HepG2 (cell line): ENCODE measurements at regions not wholly inside any gene's neighbourhood (a gene's known extent, or its start where the extent isn't known, plus 50 kb on each side); places are given as distances from the start of the nearest gene placed in this dataset.

ENCODE experiments used
- ATAC-seq: fragments of 200-7000 bp; cut with Tn5 transposase; 3 replicates; pipeline ENCODE4 v1.9.1; 2020; ENCODE audit warnings: mild to moderate bottlenecking, moderate library complexity
- BruUV-seq: library from RNA; stranded (reverse); fragments of 400-500 nt; replicated peaks from 2 replicates; lab custom pipeline; 2021; lab: Mats Ljungman, UMichigan
- CTCF ChIA-PET: fragments of 300-600 bp; formaldehyde crosslinking; extraction: SDS; loops from one replicate; lab custom pipeline; 2021; ENCODE audit warnings: low total read pairs, inconsistent platforms, low intra/inter-chr PET ratio; lab: Yijun Ruan, JAX
- POLR2A ChIA-PET: fragments of 350-600 bp; sonication (Branson Sonifier 250); formaldehyde crosslinking; loops from one replicate; lab custom pipeline; 2020; ENCODE audit warnings: antibody characterized with exemption, inconsistent platforms; lab: Yijun Ruan, JAX
- DNase-seq: peaks from one replicate; pipeline ENCODE4 v3.0.0-alpha.2; 2015; ENCODE audit warnings: low spot score
- FAIRE-seq: peaks from 3 replicates; lab custom pipeline; 2011; peaks lifted over from hg19 to GRCh38; lab: Jason Lieb, UNC
- H2AFZ ChIP-seq: one replicate; pipeline ENCODE4 v1.6.1; 2011; ENCODE audit warnings: low read length, inconsistent platforms
- H3K27ac ChIP-seq: fragments of 300-600 bp; 3 replicates; pipeline ENCODE4 v1.8.0; 2011; ENCODE audit warnings: mixed run types, mild to moderate bottlenecking, mixed read lengths, low read length, inconsistent platforms; ENCODE audit not compliant: insufficient read depth; ENCODE audit errors: extremely low read length
- H3K27me3 ChIP-seq, 2 experiments: fragments of 200-600 bp in 1 of 2; 2 replicates in 1 of 2; 3 replicates in 1 of 2; pipeline versions ENCODE4 v1.6.0 to v1.8.0; 2011; ENCODE audit warnings: low read length in 2 of 2, mild to moderate bottlenecking in 2 of 2, moderate library complexity in 2 of 2, inconsistent platforms in 1 of 2; ENCODE audit not compliant: insufficient read depth in 2 of 2, control insufficient read depth in 1 of 2
- H3K36me3 ChIP-seq, 2 experiments: fragments of 200-600 bp in 1 of 2; replicated peaks in 1 of 2; 2 replicates in 1 of 2; 3 replicates in 1 of 2; pipeline versions ENCODE4 v1.5.1 to v1.8.0; 2011; ENCODE audit warnings: low read length in 2 of 2, inconsistent platforms in 1 of 2; ENCODE audit not compliant: insufficient read depth in 2 of 2, control insufficient read depth in 1 of 2
- H3K4me1 ChIP-seq: 2 replicates; pipeline ENCODE4 v1.5.1; 2012; ENCODE audit warnings: low read length, inconsistent platforms; ENCODE audit not compliant: insufficient read depth
- H3K4me2 ChIP-seq: 2 replicates; pipeline ENCODE4 v1.6.0; 2011; ENCODE audit warnings: low read depth, low read length, inconsistent platforms
- H3K4me3 ChIP-seq, 3 experiments: fragments of 200-600 bp in 1 of 3; sonication (generic), shearing (Covaris generic) in 1 of 3; replicated peaks in 1 of 3; 2 replicates each; pipeline ENCODE4 v1.5.1; 2011 to 2016; ENCODE audit warnings: low read length in 3 of 3, inconsistent platforms in 2 of 3, low read depth in 2 of 3, mild to moderate bottlenecking in 2 of 3, control low read depth in 1 of 3, mixed read lengths in 1 of 3; ENCODE audit not compliant: insufficient read depth in 1 of 3
- H3K79me2 ChIP-seq: one replicate; pipeline ENCODE4 v1.6.1; 2011; ENCODE audit warnings: low read length, inconsistent platforms; ENCODE audit not compliant: insufficient read depth
- H3K9ac ChIP-seq: 2 replicates; pipeline ENCODE4 v1.6.0; 2011; ENCODE audit warnings: mild to moderate bottlenecking, low read depth, low read length, inconsistent platforms; ENCODE audit not compliant: insufficient read depth
- H3K9me3 ChIP-seq: 2 replicates; pipeline ENCODE4 v1.5.1; 2012; ENCODE audit warnings: mild to moderate bottlenecking, low read length
- H4K20me1 ChIP-seq: 2 replicates; pipeline ENCODE4 v1.6.0; 2011; ENCODE audit warnings: inconsistent platforms, mild to moderate bottlenecking, low read length, moderate library complexity; ENCODE audit not compliant: insufficient read depth
- AHR ChIP-seq: IDR thresholded peaks from 2 replicates; pipeline ENCODE4 v1.6.1; 2018; ENCODE audit warnings: missing genetic modification reagents, missing compliant biosample characterization
- ATM ChIP-seq: fragments of 450-650 bp; IDR thresholded peaks from 2 replicates; pipeline ENCODE4 v1.7.1; 2017; ENCODE audit warnings: mild to moderate bottlenecking, borderline replicate concordance
- GFI1 ChIP-seq: sonication (generic); formaldehyde crosslinking; IDR thresholded peaks from 2 replicates; pipeline ENCODE4 v1.5.0; 2020; ENCODE audit warnings: missing genetic modification reagents, mild to moderate bottlenecking, borderline replicate concordance
- MED1 ChIP-seq: sonication (generic); formaldehyde crosslinking; IDR thresholded peaks from 2 replicates; pipeline ENCODE4 v1.4.0; 2020; ENCODE audit warnings: missing genetic modification reagents
- SIX1 ChIP-seq: sonication (generic); formaldehyde crosslinking; IDR thresholded peaks from 2 replicates; pipeline ENCODE4 v1.4.0; 2020; ENCODE audit warnings: missing genetic modification reagents, borderline replicate concordance
- U2AF2 ChIP-seq: fragments of 200-400 bp; formaldehyde crosslinking; IDR thresholded peaks from 2 replicates; pipeline ENCODE4 v1.6.1; 2017; ENCODE audit warnings: low read depth, mild to moderate bottlenecking, low read length
- ZNF224 ChIP-seq: sonication (generic); formaldehyde crosslinking; IDR thresholded peaks from 2 replicates; pipeline ENCODE4 v1.5.0; 2020; ENCODE audit warnings: mild to moderate bottlenecking, missing genetic modification reagents
- ZNF570 ChIP-seq: sonication (generic); formaldehyde crosslinking; IDR thresholded peaks from 2 replicates; pipeline ENCODE4 v1.4.0; 2020; ENCODE audit warnings: mild to moderate bottlenecking, missing genetic modification reagents, borderline replicate concordance
- ZNF629 ChIP-seq: sonication (generic); formaldehyde crosslinking; conservative IDR thresholded peaks from 2 replicates; pipeline ENCODE4 v1.5.0; 2020; ENCODE audit warnings: missing genetic modification reagents
- WGBS: methylation state at CpG from one replicate; pipeline ENCODE4 v1.1.6; 2017; ENCODE audit warnings: low lambda C conversion rate; 5-methylcytosine and 5-hydroxymethylcytosine counted together
- in situ Hi-C: cut with HindIII; loops from 2 replicates; pipeline ENCODE4 v1.10.0; 2017; ENCODE audit warnings: low pct_unique_long_range_greater_than_20kb; ENCODE audit not compliant: extremely low pct_ligation_motif_present
- intact Hi-C: fragments of 100-400 bp; cut with micrococcal nuclease; formaldehyde crosslinking; loops from one replicate; pipeline ENCODE4 v1.10.0; 2022; ENCODE audit not compliant: unreplicated experiment
- TF ChIP-seq, protein P1 (sequence below): sonication (generic); formaldehyde crosslinking; IDR thresholded peaks from 2 replicates; pipeline ENCODE4 v1.4.0; 2020; ENCODE audit warnings: missing genetic modification reagents, borderline replicate concordance
- TF ChIP-seq, protein P2 (sequence below): IDR thresholded peaks from 2 replicates; pipeline ENCODE4 v1.6.1; 2016; ENCODE audit warnings: missing genetic modification reagents, missing compliant biosample characterization
- TF ChIP-seq, protein P3 (sequence below): sonication (generic); formaldehyde crosslinking; conservative IDR thresholded peaks from 2 replicates; pipeline ENCODE4 v1.8.0; 2022; ENCODE audit warnings: missing genetic modification reagents
- TF ChIP-seq, protein P4 (sequence below): sonication (generic); formaldehyde crosslinking; conservative IDR thresholded peaks from 2 replicates; pipeline ENCODE4 v1.4.0; 2020; ENCODE audit warnings: missing genetic modification reagents

DNA sequence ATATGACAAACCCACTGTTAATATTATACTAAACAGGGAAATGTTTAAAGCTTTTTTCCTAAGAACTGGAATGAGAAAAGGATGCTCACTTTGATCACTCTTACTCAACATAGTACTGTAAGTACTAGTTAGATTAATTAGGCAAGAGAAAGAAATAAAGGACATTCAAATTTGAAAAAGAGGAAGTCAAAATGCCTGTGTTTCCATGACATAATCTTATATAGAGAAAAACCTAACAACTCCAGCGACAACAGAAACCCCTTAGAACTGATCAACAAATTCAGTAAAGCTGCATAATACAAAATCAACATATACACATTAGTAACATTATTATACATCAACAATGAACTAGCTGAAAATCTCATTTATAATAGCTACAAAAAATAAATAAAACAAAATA lies 200.6 kb upstream of the ROBO1 start:
- intact Hi-C loops: no loop called here
- Histone ChIP-seq H3K9me3 (peaks cover 5% of the 10 kb centered on the region; the same call in 1 of the 2 replicates), H3K4me1 (no peaks in the 10 kb centered on the region), H3K4me2 (no peak overlapping the region), H3K27me3 (no peaks in the 10 kb centered on the region), H3K9ac (no peak overlapping the region), H3K4me3 (no peak overlapping the region), H2AFZ (no peak overlapping the region), H3K36me3 (no peaks in the 10 kb centered on the region), H3K27ac (no peak overlapping the region), H3K79me2 (no peaks in the 10 kb centered on the region), H4K20me1 (no peaks in the 10 kb centered on the region)
- ChIA-PET POLR2A (no interaction called here), CTCF (no interaction called here)
- WGBS: 0% methylated on average over 1 of the region's 1 CpG
- TF ChIP-seq GFI1 (no peak), SIX1 (CRISPR knock-in tag) (no peak), ZNF224 (CRISPR knock-in tag) (no peak), ATM (no peak), ZNF629 (no peak), ZNF570 (CRISPR knock-in tag) (no peak), MED1 (CRISPR knock-in tag) (no peak), U2AF2 (no peak), AHR (no peak)
- TF ChIP-seq, protein P1, sequence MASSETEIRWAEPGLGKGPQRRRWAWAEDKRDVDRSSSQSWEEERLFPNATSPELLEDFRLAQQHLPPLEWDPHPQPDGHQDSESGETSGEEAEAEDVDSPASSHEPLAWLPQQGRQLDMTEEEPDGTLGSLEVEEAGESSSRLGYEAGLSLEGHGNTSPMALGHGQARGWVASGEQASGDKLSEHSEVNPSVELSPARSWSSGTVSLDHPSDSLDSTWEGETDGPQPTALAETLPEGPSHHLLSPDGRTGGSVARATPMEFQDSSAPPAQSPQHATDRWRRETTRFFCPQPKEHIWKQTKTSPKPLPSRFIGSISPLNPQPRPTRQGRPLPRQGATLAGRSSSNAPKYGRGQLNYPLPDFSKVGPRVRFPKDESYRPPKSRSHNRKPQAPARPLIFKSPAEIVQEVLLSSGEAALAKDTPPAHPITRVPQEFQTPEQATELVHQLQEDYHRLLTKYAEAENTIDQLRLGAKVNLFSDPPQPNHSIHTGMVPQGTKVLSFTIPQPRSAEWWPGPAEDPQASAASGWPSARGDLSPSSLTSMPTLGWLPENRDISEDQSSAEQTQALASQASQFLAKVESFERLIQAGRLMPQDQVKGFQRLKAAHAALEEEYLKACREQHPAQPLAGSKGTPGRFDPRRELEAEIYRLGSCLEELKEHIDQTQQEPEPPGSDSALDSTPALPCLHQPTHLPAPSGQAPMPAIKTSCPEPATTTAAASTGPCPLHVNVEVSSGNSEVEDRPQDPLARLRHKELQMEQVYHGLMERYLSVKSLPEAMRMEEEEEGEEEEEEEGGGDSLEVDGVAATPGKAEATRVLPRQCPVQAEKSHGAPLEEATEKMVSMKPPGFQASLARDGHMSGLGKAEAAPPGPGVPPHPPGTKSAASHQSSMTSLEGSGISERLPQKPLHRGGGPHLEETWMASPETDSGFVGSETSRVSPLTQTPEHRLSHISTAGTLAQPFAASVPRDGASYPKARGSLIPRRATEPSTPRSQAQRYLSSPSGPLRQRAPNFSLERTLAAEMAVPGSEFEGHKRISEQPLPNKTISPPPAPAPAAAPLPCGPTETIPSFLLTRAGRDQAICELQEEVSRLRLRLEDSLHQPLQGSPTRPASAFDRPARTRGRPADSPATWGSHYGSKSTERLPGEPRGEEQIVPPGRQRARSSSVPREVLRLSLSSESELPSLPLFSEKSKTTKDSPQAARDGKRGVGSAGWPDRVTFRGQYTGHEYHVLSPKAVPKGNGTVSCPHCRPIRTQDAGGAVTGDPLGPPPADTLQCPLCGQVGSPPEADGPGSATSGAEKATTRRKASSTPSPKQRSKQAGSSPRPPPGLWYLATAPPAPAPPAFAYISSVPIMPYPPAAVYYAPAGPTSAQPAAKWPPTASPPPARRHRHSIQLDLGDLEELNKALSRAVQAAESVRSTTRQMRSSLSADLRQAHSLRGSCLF (CRISPR knock-in tag): no peak
- TF ChIP-seq, protein P2, sequence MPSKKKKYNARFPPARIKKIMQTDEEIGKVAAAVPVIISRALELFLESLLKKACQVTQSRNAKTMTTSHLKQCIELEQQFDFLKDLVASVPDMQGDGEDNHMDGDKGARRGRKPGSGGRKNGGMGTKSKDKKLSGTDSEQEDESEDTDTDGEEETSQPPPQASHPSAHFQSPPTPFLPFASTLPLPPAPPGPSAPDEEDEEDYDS (CRISPR knock-in tag): no peak
- TF ChIP-seq, protein P3, sequence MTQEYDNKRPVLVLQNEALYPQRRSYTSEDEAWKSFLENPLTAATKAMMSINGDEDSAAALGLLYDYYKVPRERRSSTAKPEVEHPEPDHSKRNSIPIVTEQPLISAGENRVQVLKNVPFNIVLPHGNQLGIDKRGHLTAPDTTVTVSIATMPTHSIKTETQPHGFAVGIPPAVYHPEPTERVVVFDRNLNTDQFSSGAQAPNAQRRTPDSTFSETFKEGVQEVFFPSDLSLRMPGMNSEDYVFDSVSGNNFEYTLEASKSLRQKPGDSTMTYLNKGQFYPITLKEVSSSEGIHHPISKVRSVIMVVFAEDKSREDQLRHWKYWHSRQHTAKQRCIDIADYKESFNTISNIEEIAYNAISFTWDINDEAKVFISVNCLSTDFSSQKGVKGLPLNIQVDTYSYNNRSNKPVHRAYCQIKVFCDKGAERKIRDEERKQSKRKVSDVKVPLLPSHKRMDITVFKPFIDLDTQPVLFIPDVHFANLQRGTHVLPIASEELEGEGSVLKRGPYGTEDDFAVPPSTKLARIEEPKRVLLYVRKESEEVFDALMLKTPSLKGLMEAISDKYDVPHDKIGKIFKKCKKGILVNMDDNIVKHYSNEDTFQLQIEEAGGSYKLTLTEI (CRISPR knock-in tag): no peak
- TF ChIP-seq, protein P4, sequence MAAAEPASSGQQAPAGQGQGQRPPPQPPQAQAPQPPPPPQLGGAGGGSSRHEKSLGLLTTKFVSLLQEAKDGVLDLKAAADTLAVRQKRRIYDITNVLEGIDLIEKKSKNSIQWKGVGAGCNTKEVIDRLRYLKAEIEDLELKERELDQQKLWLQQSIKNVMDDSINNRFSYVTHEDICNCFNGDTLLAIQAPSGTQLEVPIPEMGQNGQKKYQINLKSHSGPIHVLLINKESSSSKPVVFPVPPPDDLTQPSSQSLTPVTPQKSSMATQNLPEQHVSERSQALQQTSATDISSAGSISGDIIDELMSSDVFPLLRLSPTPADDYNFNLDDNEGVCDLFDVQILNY (CRISPR knock-in tag): no peak
- FAIRE-seq (no peak), ATAC-seq (no peak), DNase-seq (no peak)
- in situ Hi-C loops: no loop called here
- BruUV-seq: no TSS peak
